HCT116 (cell line): ENCODE measurements at regions not wholly inside any gene's neighbourhood (a gene's known extent, or its start where the extent isn't known, plus 50 kb on each side); places are given as distances from the start of the nearest gene placed in this dataset.

Experiments
- ATAC-seq: fragments of 200-7000 bp; cut with Tn5 transposase; 2 replicates; pipeline ENCODE4 v1.9.1; 2020; ENCODE audit warnings: mild to moderate bottlenecking, moderate library complexity
- BruUV-seq: library from RNA; stranded (reverse); fragments of 400-500 nt; replicated peaks from 2 replicates; lab custom pipeline; 2021; lab: Mats Ljungman, UMichigan
- CTCF ChIA-PET: fragments of 300-600 bp; sonication (Branson Sonifier 250); formaldehyde crosslinking; loops from one replicate; lab custom pipeline; 2021; ENCODE audit warnings: antibody characterized with exemption; lab: Charles Lee
- POLR2A ChIA-PET: fragments of 300-600, 350-600 bp; sonication (Branson Sonifier 250); formaldehyde crosslinking; loops from one replicate; lab custom pipeline; 2021; ENCODE audit warnings: antibody characterized with exemption; lab: Charles Lee
- RAD21 ChIA-PET, 2 experiments: fragments of 300-600 bp; sonication (Branson Sonifier 250); formaldehyde crosslinking; loops; one replicate each; lab custom pipeline; 2023; ENCODE audit warnings: low total read pairs in 2 of 2; ENCODE audit not compliant: uncharacterized antibody in 2 of 2, unreplicated experiment in 2 of 2, low non-redundant PET in 1 of 2; lab: Charles Lee
- DNase-seq: peaks from one replicate; pipeline ENCODE4 v3.0.0-alpha.2; 2010; ENCODE audit warnings: low read depth, low spot score
- H2AFZ ChIP-seq: fragments of 200-600 bp; shearing (Covaris generic), sonication (generic); 2 replicates; pipeline ENCODE4 v1.6.1; 2017; ENCODE audit warnings: low read depth, mixed run types, mixed read lengths, antibody characterized with exemption, low read length; ENCODE audit not compliant: poor library complexity, severe bottlenecking
- H3K27ac ChIP-seq: 2 replicates; pipeline ENCODE4 v1.5.1; 2012; ENCODE audit warnings: low read depth, low read length
- H3K27me3 ChIP-seq: fragments of 200-600 bp; sonication (generic); 2 replicates; pipeline ENCODE4 v1.6.1; 2016; ENCODE audit warnings: mixed run types, low read length, mixed read lengths; ENCODE audit not compliant: insufficient read depth
- H3K36me3 ChIP-seq, 2 experiments: fragments of 200-500 bp in 1 of 2; fragments of 200-600 bp in 1 of 2; sonication (Bioruptor generic) in 1 of 2; sonication (generic) in 1 of 2; 2 replicates each; pipeline versions ENCODE4 v1.5.1 to v1.6.1; 2014 to 2016; ENCODE audit warnings: low read length in 2 of 2, inconsistent platforms in 1 of 2, mixed read lengths in 1 of 2, mixed run types in 1 of 2; ENCODE audit not compliant: insufficient read depth in 2 of 2, control insufficient read depth in 1 of 2
- H3K4me1 ChIP-seq, 2 experiments: fragments of 200-600 bp in 1 of 2; sonication (generic) in 1 of 2; 2 replicates each; pipeline versions ENCODE4 v1.5.1 to v1.6.1; 2012 to 2017; ENCODE audit warnings: low read length in 2 of 2, inconsistent platforms in 1 of 2, mild to moderate bottlenecking in 1 of 2, mixed read lengths in 1 of 2, mixed run types in 1 of 2, moderate library complexity in 1 of 2; ENCODE audit not compliant: insufficient read depth in 2 of 2, control insufficient read depth in 1 of 2
- H3K4me2 ChIP-seq: fragments of 200-600 bp; sonication (generic); 2 replicates; pipeline ENCODE4 v1.6.1; 2017; ENCODE audit warnings: mixed run types, low read length, mixed read lengths
- H3K4me3 ChIP-seq, 2 experiments: fragments of 200-600 bp in 1 of 2; sonication (generic) in 1 of 2; replicated peaks in 1 of 2; 2 replicates each; pipeline ENCODE4 v1.5.1; 2011 to 2016; ENCODE audit warnings: low read length in 2 of 2, control low read depth in 1 of 2, low read depth in 1 of 2, mild to moderate bottlenecking in 1 of 2, mixed read lengths in 1 of 2, mixed run types in 1 of 2
- H3K79me2 ChIP-seq: fragments of 200-600 bp; sonication (generic); 2 replicates; pipeline ENCODE4 v1.6.1; 2017; ENCODE audit warnings: mild to moderate bottlenecking, mixed run types, low read length, moderate library complexity, mixed read lengths; ENCODE audit not compliant: insufficient read depth
- H3K9ac ChIP-seq: fragments of 200-600 bp; sonication (generic); 2 replicates; pipeline ENCODE4 v1.6.1; 2016; ENCODE audit warnings: low read length, mixed read lengths
- H3K9me2 ChIP-seq: fragments of 200-600 bp; sonication (generic), shearing (Covaris generic); 2 replicates; pipeline ENCODE4 v1.6.1; 2017; ENCODE audit warnings: mixed run types, mild to moderate bottlenecking, moderate library complexity; ENCODE audit not compliant: insufficient read depth
- H3K9me3 ChIP-seq, 2 experiments: fragments of 200-500 bp in 1 of 2; fragments of 200-600 bp in 1 of 2; sonication (Bioruptor generic) in 1 of 2; sonication (generic) in 1 of 2; 2 replicates each; pipeline ENCODE4 v1.6.1; 2014 to 2017; ENCODE audit warnings: low read length in 2 of 2, mixed read lengths in 2 of 2, inconsistent platforms in 1 of 2, low read depth in 1 of 2, mild to moderate bottlenecking in 1 of 2, mixed run types in 1 of 2, moderate library complexity in 1 of 2; ENCODE audit not compliant: control insufficient read depth in 1 of 2, insufficient read depth in 1 of 2
- H4K20me1 ChIP-seq: fragments of 200-600 bp; sonication (generic), shearing (Covaris generic); 2 replicates; pipeline ENCODE4 v1.6.1; 2017; ENCODE audit warnings: mixed run types, mild to moderate bottlenecking, moderate library complexity; ENCODE audit not compliant: insufficient read depth
- ATF3 ChIP-seq: IDR thresholded peaks from 2 replicates; pipeline ENCODE4 v1.6.1; 2012
- EGR1 ChIP-seq: IDR thresholded peaks from 2 replicates; pipeline ENCODE4 v1.6.1; 2012; ENCODE audit warnings: low read depth
- ELF1 ChIP-seq: IDR thresholded peaks from 2 replicates; pipeline ENCODE4 v1.6.1; 2012; ENCODE audit warnings: low read depth, borderline replicate concordance
- EZH2 ChIP-seq: fragments of 200-600 bp; sonication (generic); IDR thresholded peaks from 2 replicates; pipeline ENCODE4 v1.6.1; 2017; ENCODE audit warnings: antibody characterized with exemption, mixed run types
- EZH2phosphoT487 ChIP-seq: fragments of 200-600 bp; IDR thresholded peaks from 2 replicates; pipeline ENCODE4 v1.6.1; 2018; ENCODE audit warnings: antibody characterized with exemption, borderline replicate concordance
- FOSL1 ChIP-seq: IDR thresholded peaks from 2 replicates; pipeline ENCODE4 v1.6.1; 2012; ENCODE audit warnings: low read depth
- JUND ChIP-seq: IDR thresholded peaks from 2 replicates; pipeline ENCODE4 v1.6.1; 2012
- MAX ChIP-seq: IDR thresholded peaks from 2 replicates; pipeline ENCODE4 v1.6.1; 2012
- POLR2A ChIP-seq: IDR thresholded peaks from 2 replicates; pipeline ENCODE4 v1.7.0; 2011; ENCODE audit warnings: borderline replicate concordance; ENCODE audit not compliant: insufficient read depth, insufficient read length; ENCODE audit errors: extremely low read depth
- POLR2AphosphoS5 ChIP-seq: IDR thresholded peaks from 2 replicates; pipeline ENCODE4 v1.6.1; 2011; ENCODE audit warnings: mild to moderate bottlenecking, low read depth, low read length, moderate library complexity
- RAD21 ChIP-seq: IDR thresholded peaks from 2 replicates; pipeline ENCODE4 v1.6.1; 2012; ENCODE audit warnings: low read depth, mild to moderate bottlenecking
- REST ChIP-seq: IDR thresholded peaks from 2 replicates; pipeline ENCODE4 v1.6.1; 2012; ENCODE audit warnings: low read depth
- SP1 ChIP-seq: IDR thresholded peaks from 2 replicates; pipeline ENCODE4 v1.6.1; 2012; ENCODE audit warnings: low read depth
- SRF ChIP-seq: IDR thresholded peaks from 2 replicates; pipeline ENCODE4 v1.6.1; 2012; ENCODE audit warnings: low read depth
- ZFX ChIP-seq: fragments of 450-650 bp; IDR thresholded peaks from 2 replicates; pipeline ENCODE4 v1.6.1; 2017
- ZNF274 ChIP-seq: fragments of 200-500 bp; sonication (Bioruptor generic); IDR thresholded peaks from 2 replicates; pipeline ENCODE4 v1.6.1; 2014; ENCODE audit warnings: mild to moderate bottlenecking, low read depth, low read length, inconsistent platforms
- intact Hi-C: fragments of 100-400 bp; cut with micrococcal nuclease; formaldehyde crosslinking; loops from 2 replicates; pipeline ENCODE4 v1.10.0; 2022

GRCh38 chr9:23556459-23556858 lies 269.6 kb downstream of the ELAVL2 start:
- Histone ChIP-seq H3K9ac (no peak overlapping the region), H3K4me3 (no peak overlapping the region), H2AFZ (no peak overlapping the region), H3K4me1 (no peaks in the 10 kb centered on the region), H3K27ac (no peak overlapping the region), H4K20me1 (no peaks in the 10 kb centered on the region), H3K27me3 (no peaks in the 10 kb centered on the region), H3K36me3 (no peaks in the 10 kb centered on the region), H3K79me2 (no peaks in the 10 kb centered on the region), H3K9me3 (peaks cover 0 to 15% of the 10 kb centered on the region in 2 experiments; a peak in 2 of 4 replicates), H3K9me2 (no peaks in the 10 kb centered on the region), H3K4me2 (no peak overlapping the region)
- no TSS peak for BruUV-seq
- ChIA-PET POLR2A (no interaction called here), CTCF (no interaction called here), RAD21 (no interaction called here)
- DNase-seq (no peak), ATAC-seq (no peak)
- TF ChIP-seq SP1 (no peak), POLR2AphosphoS5 (no peak), MAX (no peak), ZNF274 (no peak), RAD21 (no peak), EZH2phosphoT487 (no peak), EZH2 (no peak), ATF3 (no peak), REST (no peak), ZFX (no peak), ELF1 (no peak), POLR2A (no peak), EGR1 (no peak), SRF (no peak), FOSL1 (no peak), JUND (no peak)
- intact Hi-C loops, result no loop called here
